ENCODE measurements at regions not wholly inside any gene's neighbourhood (a gene's known extent, or its start where the extent isn't known, plus 50 kb on each side); places are given as distances from the start of the nearest gene placed in this dataset.

GRCh38 chr20:39349240-39349639 is 387.1 kb downstream of the DHX35 start:
- no peak for DNase-seq (ENCODE audit: low spot score)

GRCh38 chr20:39347626-39348025 is 385.5 kb downstream of the DHX35 start:
- in situ Hi-C loops (cut with HindIII; ENCODE audit: low sequenced_read_pairs): no loop called here
- DNase-seq (ENCODE audit: low spot score): no peak

More at GRCh38 chr20:39349240-39349639, 387.1 kb downstream of the DHX35 start:
- in situ Hi-C loops (cut with HindIII; ENCODE audit: low sequenced_read_pairs): no loop called here

- DNase-seq (ENCODE audit: low spot score): no peak
- in situ Hi-C loops (cut with HindIII; ENCODE audit: low sequenced_read_pairs): no loop called here
Measured at GRCh38 chr20:39342463-39342862, 380.3 kb downstream of the DHX35 start.

GRCh38 chr20:39338469-39339376 is 376.6 kb downstream of the DHX35 start:
- DNase-seq (ENCODE audit: low spot score): no peak
- in situ Hi-C loops (cut with HindIII; ENCODE audit: low sequenced_read_pairs): no loop called here

- no peak for DNase-seq (ENCODE audit: low spot score)
- in situ Hi-C loops (cut with HindIII; ENCODE audit: low sequenced_read_pairs): no loop called here
Measured at GRCh38 chr20:39333211-39333610, 371.1 kb downstream of the DHX35 start.

GRCh38 chr20:39328347-39328746 is 366.2 kb downstream of the DHX35 start:
- in situ Hi-C loops (cut with HindIII; ENCODE audit: low sequenced_read_pairs): no loop called here

GRCh38 chr20:39326050-39326449 is 363.9 kb downstream of the DHX35 start:
- in situ Hi-C loops (cut with HindIII; ENCODE audit: low sequenced_read_pairs): no loop called here
- DNase-seq (ENCODE audit: low spot score): no peak

More at GRCh38 chr20:39328347-39328746, 366.2 kb downstream of the DHX35 start:
- no peak for DNase-seq (ENCODE audit: low spot score)

- in situ Hi-C loops (cut with HindIII; ENCODE audit: low sequenced_read_pairs): no loop called here
- DNase-seq (ENCODE audit: low spot score): no peak
Measured at GRCh38 chr20:39318911-39319310, 356.8 kb downstream of the DHX35 start.

GRCh38 chr20:39312676-39313075 is 350.5 kb downstream of the DHX35 start:
- in situ Hi-C loops (cut with HindIII; ENCODE audit: low sequenced_read_pairs): no loop called here

GRCh38 chr20:39311851-39312506 is 349.8 kb downstream of the DHX35 start:
- no peak for DNase-seq (ENCODE audit: low spot score)
- in situ Hi-C loops (cut with HindIII; ENCODE audit: low sequenced_read_pairs): no loop called here

More at GRCh38 chr20:39312676-39313075, 350.5 kb downstream of the DHX35 start:
- DNase-seq (ENCODE audit: low spot score): no peak

GRCh38 chr20:39310363-39310995 is 348.3 kb downstream of the DHX35 start:
- DNase-seq (ENCODE audit: low spot score): no peak
- in situ Hi-C loops (cut with HindIII; ENCODE audit: low sequenced_read_pairs): no loop called here

- DNase-seq (ENCODE audit: low spot score): no peak
- in situ Hi-C loops (cut with HindIII; ENCODE audit: low sequenced_read_pairs): no loop called here
Measured at GRCh38 chr20:39309458-39309857, 347.3 kb downstream of the DHX35 start.

- no peak for DNase-seq (ENCODE audit: low spot score)
- in situ Hi-C loops (cut with HindIII; ENCODE audit: low sequenced_read_pairs): no loop called here
Measured at GRCh38 chr20:39302312-39302711, 340.2 kb downstream of the DHX35 start.

GRCh38 chr20:39299783-39300182 is 337.6 kb downstream of the DHX35 start:
- in situ Hi-C loops (cut with HindIII; ENCODE audit: low sequenced_read_pairs): no loop called here
- DNase-seq (ENCODE audit: low spot score): no peak

- in situ Hi-C loops (cut with HindIII; ENCODE audit: low sequenced_read_pairs): no loop called here
- no peak for DNase-seq (ENCODE audit: low spot score)
Measured at GRCh38 chr20:39298571-39299506, 336.7 kb downstream of the DHX35 start.

- DNase-seq (ENCODE audit: low spot score): no peak
- in situ Hi-C loops (cut with HindIII; ENCODE audit: low sequenced_read_pairs): no loop called here
Measured at GRCh38 chr20:39298121-39298520, 336.0 kb downstream of the DHX35 start.

- in situ Hi-C loops (cut with HindIII; ENCODE audit: low sequenced_read_pairs): no loop called here
Measured at GRCh38 chr20:39295301-39295700, 333.2 kb downstream of the DHX35 start.

GRCh38 chr20:39294137-39294725 is 332.1 kb downstream of the DHX35 start:
- DNase-seq (ENCODE audit: low spot score): no peak
- in situ Hi-C loops (cut with HindIII; ENCODE audit: low sequenced_read_pairs): no loop called here

More at GRCh38 chr20:39295301-39295700, 333.2 kb downstream of the DHX35 start:
- no peak for DNase-seq (ENCODE audit: low spot score)

Measured in G401 (cell line).